ENCODE measurements at regions not wholly inside any gene's neighbourhood (a gene's known extent, or its start where the extent isn't known, plus 50 kb on each side); places are given as distances from the start of the nearest gene placed in this dataset.
"Not testable (repeated sequence)": the region's sequence is repeated elsewhere in the genome, so short reads cannot be mapped to it uniquely, and the experiment has no call there.

GRCh38 chr10:46749470-46749869 lies 161.8 kb upstream of the PTPN20 start:
- DNase-seq = not testable (repeated sequence)

- DNase-seq = not testable (repeated sequence)
These were observed 157.5 kb upstream of the PTPN20 start for GRCh38 chr10:46753763-46754162.

DNA sequence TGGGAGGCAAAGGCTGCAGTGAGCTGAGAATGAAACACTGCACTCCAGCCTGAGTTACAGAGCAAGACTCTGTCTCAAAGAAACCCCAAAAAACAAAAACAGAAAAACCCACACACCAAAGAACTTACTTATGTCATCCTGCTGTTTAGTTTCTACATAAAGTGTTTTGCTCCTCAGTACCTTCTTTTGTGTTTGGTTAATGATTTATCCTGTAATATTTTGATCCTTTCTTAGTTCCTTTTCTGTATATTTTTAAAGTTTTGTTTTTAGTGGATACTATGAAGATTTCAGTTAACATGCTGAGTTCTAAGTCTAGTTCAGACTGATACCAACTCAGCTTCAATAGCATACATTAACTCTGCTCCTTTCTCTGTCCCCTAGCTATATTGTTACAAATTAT lies 149.8 kb upstream of the PTPN20 start:
- not testable (repeated sequence) for DNase-seq

DNA sequence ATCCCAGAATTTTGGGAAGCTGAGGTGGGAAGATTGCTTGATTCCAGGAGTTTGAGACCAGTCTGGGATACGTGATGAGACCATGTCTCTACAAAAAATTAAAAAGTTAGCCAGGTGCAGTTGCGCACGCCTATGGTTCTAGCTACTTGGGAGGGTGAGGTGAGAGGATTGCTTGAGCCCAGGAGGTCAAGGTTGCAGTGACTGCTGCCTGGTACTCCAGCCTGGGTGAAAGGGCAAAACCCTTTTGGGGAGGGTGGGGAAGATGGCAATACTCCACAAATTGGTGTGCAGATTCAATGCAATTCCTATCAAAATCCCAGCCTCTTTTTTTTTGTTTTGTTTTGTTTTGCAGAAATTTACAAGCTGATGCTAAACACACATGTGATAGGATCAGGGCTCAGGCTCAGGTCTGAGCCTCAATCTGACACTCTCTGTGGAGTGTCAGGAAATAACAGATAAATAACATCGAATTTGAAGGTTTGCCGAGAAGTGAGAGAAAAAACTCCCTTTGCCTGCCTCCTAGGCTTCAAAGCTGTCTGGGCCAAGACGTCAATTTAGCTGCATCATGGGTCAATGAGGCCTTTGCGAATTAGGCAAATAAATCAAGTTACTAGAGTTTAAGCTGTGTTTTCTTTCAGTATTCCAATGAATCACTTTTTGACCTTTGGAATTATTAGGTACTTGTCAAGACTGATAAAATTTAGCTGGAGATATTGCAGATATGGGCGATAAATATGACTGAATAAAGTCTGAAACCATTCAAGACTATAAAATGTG lies 142.5 kb upstream of the PTPN20 start:
- not testable (repeated sequence) for DNase-seq

GRCh38 chr10:46773178-46773896 lies 137.9 kb upstream of the PTPN20 start:
- not testable (repeated sequence) for DNase-seq

- DNase-seq = not testable (repeated sequence)
These were observed 137.4 kb upstream of the PTPN20 start for GRCh38 chr10:46773897-46774236.

DNA sequence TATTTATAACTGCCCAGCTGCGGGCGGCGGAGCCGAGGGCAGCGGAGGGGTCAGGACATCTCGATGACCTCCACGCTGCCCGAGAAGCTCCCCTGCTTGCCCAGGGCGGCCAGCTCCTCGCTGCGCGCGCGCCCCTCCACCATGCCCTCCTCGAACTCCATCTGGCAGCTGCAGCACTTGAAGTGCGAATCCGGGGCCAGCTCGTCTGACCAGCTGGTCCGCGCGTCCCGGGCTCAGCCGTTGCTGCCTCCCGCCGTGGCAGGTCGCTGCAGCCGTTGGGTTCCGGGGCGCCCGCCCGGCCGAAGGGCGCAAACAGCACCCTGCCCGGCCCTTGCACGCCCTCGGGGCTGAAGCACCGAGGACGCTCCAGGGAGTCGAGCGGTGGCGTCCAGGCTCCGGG lies 136.9 kb upstream of the PTPN20 start:
- DNase-seq = not testable (repeated sequence)

DNA sequence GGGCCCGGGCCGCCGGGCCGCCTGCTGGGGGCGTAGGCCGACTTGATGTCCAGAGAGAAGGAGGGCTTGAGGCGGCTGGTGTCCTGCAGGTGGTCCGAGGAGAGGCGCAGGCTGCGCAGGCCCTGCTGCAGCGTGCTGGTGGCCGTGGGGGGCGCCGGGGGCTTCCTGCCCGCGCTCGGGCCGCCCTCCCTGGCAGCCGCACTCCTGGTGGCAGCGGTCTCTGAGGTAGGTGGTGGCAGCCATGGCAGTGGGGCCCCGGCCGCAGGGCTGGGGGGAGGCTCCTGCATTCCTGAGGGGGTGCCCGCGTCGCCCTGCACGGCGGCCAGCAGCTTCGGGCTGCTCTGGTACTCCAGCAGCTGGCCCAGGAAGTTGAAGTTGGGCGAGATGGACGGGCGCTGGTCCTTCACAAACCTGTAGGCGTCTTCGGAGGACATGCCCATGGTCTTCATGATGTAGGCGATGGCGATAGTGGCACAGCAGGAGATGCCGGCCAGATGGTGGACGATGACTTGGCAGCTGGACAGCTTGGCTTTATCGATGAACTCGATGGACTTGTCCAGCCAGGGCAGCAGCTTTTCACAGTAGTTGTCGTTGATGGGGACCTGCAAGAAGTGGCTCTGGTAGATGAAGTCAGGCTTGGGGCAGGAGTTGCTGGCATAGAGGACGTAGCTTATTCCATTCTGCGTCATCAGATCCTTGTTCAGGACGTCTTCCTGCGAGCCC lies 136.1 kb upstream of the PTPN20 start:
- DNase-seq = not testable (repeated sequence)

- not testable (repeated sequence) for DNase-seq
These were observed 135.6 kb upstream of the PTPN20 start for GRCh38 chr10:46775668-46776059.

DNA sequence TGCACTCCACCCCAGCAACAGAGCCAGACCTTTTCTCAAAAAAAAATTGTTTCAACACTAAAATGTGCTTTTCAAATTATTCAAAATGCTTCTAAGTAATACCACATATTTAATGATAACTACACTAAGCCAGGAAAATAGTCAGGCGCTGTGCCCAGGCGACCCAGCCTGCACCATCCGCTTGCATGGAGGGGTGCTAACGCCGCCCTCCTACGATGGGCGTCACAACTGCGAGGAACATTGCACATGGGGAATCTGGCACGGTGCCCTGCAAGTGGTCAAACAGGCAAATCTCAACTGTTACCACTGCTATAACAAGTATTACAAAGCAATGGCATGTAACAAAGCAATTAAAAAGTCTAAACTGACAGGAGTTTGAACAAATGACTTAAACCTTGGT lies 131.7 kb upstream of the PTPN20 start:
- peak; percentile 14 for DNase-seq

- DNase-seq = peak; percentile 13
These were observed 131.1 kb upstream of the PTPN20 start for GRCh38 chr10:46780164-46780563.

DNA sequence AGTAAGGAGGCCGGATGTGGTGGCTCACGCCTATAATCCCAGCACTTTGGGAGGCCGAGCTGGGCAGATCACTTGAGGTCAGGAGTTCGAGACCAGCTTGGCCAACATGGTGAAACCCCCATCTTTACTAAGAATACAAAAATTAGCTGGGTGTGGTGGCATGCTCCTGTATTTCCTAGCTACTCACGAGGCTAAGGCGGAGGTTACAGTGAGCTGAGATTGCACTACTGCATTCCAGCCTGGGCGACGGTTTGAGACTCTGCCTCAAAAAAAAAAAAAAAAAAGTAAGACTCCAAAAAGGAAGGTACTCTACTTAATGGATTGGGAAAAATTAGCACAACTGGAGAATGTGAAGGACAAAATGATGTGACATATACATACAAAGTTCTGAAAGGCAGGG lies 130.2 kb upstream of the PTPN20 start:
- DNase-seq = not testable (repeated sequence)

DNA sequence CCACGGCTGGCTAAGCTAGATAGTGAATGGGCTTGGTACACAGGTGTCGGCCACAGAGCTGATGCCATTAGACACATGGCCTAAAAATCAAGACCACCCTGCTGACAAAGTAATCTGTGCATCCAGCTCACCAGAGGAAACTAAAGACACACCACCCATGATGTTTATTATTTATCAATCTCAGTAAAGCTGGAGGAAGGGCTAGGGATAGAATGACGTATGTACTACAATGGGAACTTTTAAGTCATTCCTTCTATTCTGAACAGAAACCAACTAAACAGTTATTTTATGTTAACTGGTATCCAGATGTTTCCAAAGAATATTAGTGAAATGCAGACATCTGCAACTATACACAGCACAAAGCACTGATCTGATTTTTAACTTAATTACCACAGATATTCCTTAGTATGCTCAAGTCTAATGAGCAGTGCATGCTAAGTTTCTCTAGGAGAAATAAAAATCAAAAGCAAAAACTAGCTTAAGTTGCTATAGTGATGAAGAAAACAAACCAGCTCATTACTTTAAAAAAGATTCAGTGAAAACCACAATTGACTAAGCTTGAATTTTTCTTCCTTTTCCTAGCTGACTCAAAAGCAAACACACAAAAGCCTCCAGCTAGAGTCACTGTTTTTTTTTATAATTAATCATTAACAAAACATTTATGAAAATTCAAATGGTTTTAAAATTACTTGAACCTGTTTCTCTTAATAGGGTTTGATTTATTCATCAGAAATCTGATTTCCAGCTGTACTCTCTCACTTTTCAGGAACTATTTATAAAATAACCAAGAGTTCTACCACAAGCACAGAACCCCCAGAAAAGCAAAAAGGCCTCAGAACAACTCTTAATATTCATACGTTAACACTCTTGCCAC lies 129.0 kb upstream of the PTPN20 start:
- DNase-seq = not testable (repeated sequence)

- DNase-seq = not testable (repeated sequence)
These were observed 126.6 kb upstream of the PTPN20 start for GRCh38 chr10:46784665-46785064.

GRCh38 chr10:46786125-46786517 lies 125.1 kb upstream of the PTPN20 start:
- DNase-seq = not testable (repeated sequence)

GRCh38 chr10:46786518-46787320 lies 124.5 kb upstream of the PTPN20 start:
- peak; percentile 46 for DNase-seq

GRCh38 chr10:46787321-46787615 lies 124.0 kb upstream of the PTPN20 start:
- DNase-seq = peak; percentile 9

- DNase-seq = not testable (repeated sequence)
These were observed 118.4 kb upstream of the PTPN20 start for GRCh38 chr10:46792657-46793357.

GRCh38 chr10:46796351-46796750 lies 114.9 kb upstream of the PTPN20 start:
- DNase-seq = not testable (repeated sequence)

DNA sequence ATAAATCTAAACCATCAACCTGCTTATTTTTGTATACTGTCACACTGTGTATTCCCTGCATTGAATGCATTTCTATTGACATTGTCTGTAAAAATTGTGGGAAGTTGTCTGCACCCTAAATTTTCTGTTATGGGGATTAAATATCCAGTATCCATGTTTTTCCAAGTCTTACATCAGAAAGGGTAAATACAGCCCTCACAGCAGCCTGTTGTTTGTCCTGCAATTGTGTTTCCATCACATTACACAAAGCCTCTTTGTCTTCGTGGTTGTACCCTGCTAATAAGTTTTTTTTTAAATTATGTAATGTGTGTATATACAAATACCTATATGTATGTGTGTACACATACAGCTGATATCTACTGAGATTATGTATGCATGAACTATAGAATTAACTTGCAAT lies 109.2 kb upstream of the PTPN20 start:
- DNase-seq = not testable (repeated sequence)

GRCh38 chr10:46803082-46803481 lies 108.1 kb upstream of the PTPN20 start:
- not testable (repeated sequence) for DNase-seq
